ENCODE measurements at regions not wholly inside any gene's neighbourhood (a gene's known extent, or its start where the extent isn't known, plus 50 kb on each side); places are given as distances from the start of the nearest gene placed in this dataset.

DNA sequence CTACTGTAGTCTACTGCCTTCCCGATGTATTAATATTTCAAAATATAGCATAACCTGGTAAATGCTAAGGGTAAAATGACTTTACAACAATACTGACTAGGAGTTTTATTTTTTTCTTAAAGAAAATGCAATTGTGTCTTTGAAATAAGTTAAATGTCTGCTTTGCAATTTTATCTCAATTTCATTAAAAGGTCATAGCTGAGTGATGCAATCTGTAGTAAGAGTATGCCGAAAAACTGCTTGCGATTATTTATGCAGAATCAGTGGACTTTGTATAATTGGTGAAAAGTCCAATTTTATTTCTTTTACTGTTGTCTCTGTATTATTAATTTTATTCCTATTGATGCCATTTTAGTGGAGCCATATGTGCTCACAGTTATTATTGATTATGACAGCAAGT lies 1143.6 kb upstream of the EPHA6 start:
- Histone ChIP-seq H4K20me1 (ENCODE audit: low read length) (no peaks in the 10 kb centered on the region), H2AFZ (ENCODE audit: low read length) (no peak overlapping the region), H3K4me3 (ENCODE audit: low read length) (no peak overlapping the region), H3F3A (ENCODE audit: low read length, unreplicated experiment) (no peaks in the 10 kb centered on the region), H3K27ac (ENCODE audit: low read length) (no peak overlapping the region), H3K9ac (ENCODE audit: low read length) (no peak overlapping the region), H3K27me3 (ENCODE audit: low read length) (no peaks in the 10 kb centered on the region), H3K9me2 (replicated peaks; ENCODE audit: low read length) (no peaks in the 10 kb centered on the region), H3K4me2 (ENCODE audit: low read length) (no peak overlapping the region), H3K36me3 (ENCODE audit: low read depth, low read length) (no peaks in the 10 kb centered on the region), H3K4me1 (ENCODE audit: insufficient read depth, low read length) (no peaks in the 10 kb centered on the region), H3K79me2 (ENCODE audit: low read length) (no peaks in the 10 kb centered on the region), H3K9me3 (ENCODE audit: low read length) (no peaks in the 10 kb centered on the region)
- ChIA-PET CTCF (no interaction called here), POLR2A (ENCODE audit: unreplicated experiment) (no interaction called here)
- no peak for ATAC-seq
- DNase-seq: no peak
- no TSS peak for BruUV-seq (replicated peaks)
- no peak for TF ChIP-seq EZH2 (IDR thresholded peaks at IDR 0.05; ENCODE audit: low read length, unreplicated experiment)
- TF ChIP-seq EZH2phosphoT487 (IDR thresholded peaks at IDR 0.05; ENCODE audit: borderline replicate concordance, low read length): no peak
- TF ChIP-seq, protein P1, sequence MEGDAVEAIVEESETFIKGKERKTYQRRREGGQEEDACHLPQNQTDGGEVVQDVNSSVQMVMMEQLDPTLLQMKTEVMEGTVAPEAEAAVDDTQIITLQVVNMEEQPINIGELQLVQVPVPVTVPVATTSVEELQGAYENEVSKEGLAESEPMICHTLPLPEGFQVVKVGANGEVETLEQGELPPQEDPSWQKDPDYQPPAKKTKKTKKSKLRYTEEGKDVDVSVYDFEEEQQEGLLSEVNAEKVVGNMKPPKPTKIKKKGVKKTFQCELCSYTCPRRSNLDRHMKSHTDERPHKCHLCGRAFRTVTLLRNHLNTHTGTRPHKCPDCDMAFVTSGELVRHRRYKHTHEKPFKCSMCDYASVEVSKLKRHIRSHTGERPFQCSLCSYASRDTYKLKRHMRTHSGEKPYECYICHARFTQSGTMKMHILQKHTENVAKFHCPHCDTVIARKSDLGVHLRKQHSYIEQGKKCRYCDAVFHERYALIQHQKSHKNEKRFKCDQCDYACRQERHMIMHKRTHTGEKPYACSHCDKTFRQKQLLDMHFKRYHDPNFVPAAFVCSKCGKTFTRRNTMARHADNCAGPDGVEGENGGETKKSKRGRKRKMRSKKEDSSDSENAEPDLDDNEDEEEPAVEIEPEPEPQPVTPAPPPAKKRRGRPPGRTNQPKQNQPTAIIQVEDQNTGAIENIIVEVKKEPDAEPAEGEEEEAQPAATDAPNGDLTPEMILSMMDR (conservative IDR thresholded peaks at IDR 0.05; ENCODE audit: low read depth, low read length): no peak
- intact Hi-C loops (cut with micrococcal nuclease): no loop called here

DNA sequence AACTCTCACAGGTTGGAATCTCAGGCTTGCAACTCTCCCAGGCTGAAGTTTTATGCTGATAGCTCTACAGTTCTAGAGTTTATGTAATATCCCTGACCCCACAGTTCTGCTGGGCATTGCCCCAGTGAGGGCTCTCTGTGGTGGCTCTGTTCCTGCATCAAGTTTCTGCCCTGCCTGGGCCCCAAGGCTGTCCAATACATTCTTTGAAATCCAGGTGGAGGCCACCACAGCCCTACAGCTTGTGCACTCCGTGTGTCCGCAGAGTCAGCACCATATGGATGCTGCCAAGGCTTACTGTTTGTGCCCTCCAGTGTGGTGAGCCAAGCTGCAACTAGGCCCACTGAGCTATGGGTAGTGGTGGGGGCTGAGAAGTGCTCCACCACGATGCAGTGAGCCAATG lies 1141.2 kb upstream of the EPHA6 start:
- intact Hi-C loops (cut with micrococcal nuclease): no loop called here

DNA sequence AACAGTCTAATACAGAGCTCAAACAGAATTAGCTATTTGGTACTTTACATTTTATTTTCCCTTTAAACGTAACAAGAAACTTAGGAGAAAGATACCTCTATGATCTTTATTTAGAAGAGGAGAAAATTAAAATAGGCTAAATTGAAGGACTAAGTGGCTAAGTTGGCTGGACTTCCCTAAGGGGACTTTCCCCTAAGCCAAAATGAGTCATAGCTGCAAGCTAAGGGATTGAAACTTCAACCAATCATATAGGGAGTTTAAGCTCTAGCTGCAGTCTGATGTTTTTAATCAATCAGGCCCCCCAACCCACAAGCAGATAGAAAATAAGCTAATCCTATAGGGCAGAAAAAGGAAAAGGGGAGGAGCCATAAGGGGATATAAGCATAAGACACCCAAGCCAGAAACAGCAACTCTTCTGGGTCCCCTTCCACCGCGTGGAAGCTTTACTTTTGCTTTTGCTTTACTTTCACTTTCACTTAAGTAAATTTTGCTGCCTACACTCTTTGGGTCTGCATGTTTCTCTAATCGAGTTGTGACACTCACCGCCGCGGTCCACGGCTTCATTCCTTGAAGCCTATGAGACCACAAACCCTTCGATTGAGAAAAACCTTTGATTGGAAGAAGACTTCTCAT lies 1108.5 kb upstream of the EPHA6 start:
- Histone ChIP-seq H3K9me3 (ENCODE audit: low read length) (no peaks in the 10 kb centered on the region), H3K4me3 (ENCODE audit: low read length) (no peak overlapping the region), H3F3A (ENCODE audit: low read length, unreplicated experiment) (no peaks in the 10 kb centered on the region), H3K9me2 (replicated peaks; ENCODE audit: low read length) (no peaks in the 10 kb centered on the region), H3K27me3 (ENCODE audit: low read length) (no peaks in the 10 kb centered on the region), H3K4me2 (ENCODE audit: low read length) (no peak overlapping the region), H3K36me3 (ENCODE audit: low read depth, low read length) (no peaks in the 10 kb centered on the region), H2AFZ (ENCODE audit: low read length) (no peak overlapping the region), H3K4me1 (ENCODE audit: insufficient read depth, low read length) (no peaks in the 10 kb centered on the region), H4K20me1 (ENCODE audit: low read length) (no peaks in the 10 kb centered on the region), H3K27ac (ENCODE audit: low read length) (no peak overlapping the region), H3K9ac (ENCODE audit: low read length) (no peak overlapping the region), H3K79me2 (ENCODE audit: low read length) (no peaks in the 10 kb centered on the region)
- DNase-seq (no peak), ATAC-seq (no peak)
- intact Hi-C loops (cut with micrococcal nuclease): no loop called here
- BruUV-seq (replicated peaks): no TSS peak
- CTCF ChIA-PET: no interaction called here
- POLR2A ChIA-PET (ENCODE audit: unreplicated experiment): no interaction called here
- no peak for TF ChIP-seq EZH2phosphoT487 (IDR thresholded peaks at IDR 0.05; ENCODE audit: borderline replicate concordance, low read length)
- TF ChIP-seq, protein P1 (conservative IDR thresholded peaks at IDR 0.05; ENCODE audit: low read depth, low read length): no peak
- TF ChIP-seq EZH2 (IDR thresholded peaks at IDR 0.05; ENCODE audit: low read length, unreplicated experiment): no peak

More for the DNA sequence above, 1141.2 kb upstream of the EPHA6 start:
- no peaks in the 10 kb centered on the region for H3F3A ChIP-seq (ENCODE audit: low read length, unreplicated experiment)
- no peak overlapping the region for H3K9ac ChIP-seq (ENCODE audit: low read length)
- POLR2A ChIA-PET (ENCODE audit: unreplicated experiment): no interaction called here
- no peaks in the 10 kb centered on the region for H3K27me3 ChIP-seq (ENCODE audit: low read length)
- no peak overlapping the region for H3K4me3 ChIP-seq (ENCODE audit: low read length)
- no peak for DNase-seq
- H3K27ac ChIP-seq (ENCODE audit: low read length): no peak overlapping the region
- H3K79me2 ChIP-seq (ENCODE audit: low read length): no peaks in the 10 kb centered on the region
- H3K4me1 ChIP-seq (ENCODE audit: insufficient read depth, low read length): no peaks in the 10 kb centered on the region
- no peak overlapping the region for H2AFZ ChIP-seq (ENCODE audit: low read length)
- BruUV-seq (replicated peaks): no TSS peak
- CTCF ChIA-PET: no interaction called here
- no peaks in the 10 kb centered on the region for H3K9me3 ChIP-seq (ENCODE audit: low read length)
- no peak for ATAC-seq
- no peaks in the 10 kb centered on the region for H4K20me1 ChIP-seq (ENCODE audit: low read length)
- no peaks in the 10 kb centered on the region for H3K9me2 ChIP-seq (replicated peaks; ENCODE audit: low read length)
- TF ChIP-seq EZH2 (IDR thresholded peaks at IDR 0.05; ENCODE audit: low read length, unreplicated experiment): no peak
- TF ChIP-seq EZH2phosphoT487 (IDR thresholded peaks at IDR 0.05; ENCODE audit: borderline replicate concordance, low read length): no peak
- TF ChIP-seq, protein P1 (conservative IDR thresholded peaks at IDR 0.05; ENCODE audit: low read depth, low read length): no peak
- no peak overlapping the region for H3K4me2 ChIP-seq (ENCODE audit: low read length)
- H3K36me3 ChIP-seq (ENCODE audit: low read depth, low read length): no peaks in the 10 kb centered on the region

All from PC-3 (cell line).